ENCODE measurements at regions not wholly inside any gene's neighbourhood (a gene's known extent, or its start where the extent isn't known, plus 50 kb on each side); places are given as distances from the start of the nearest gene placed in this dataset.

- Histone ChIP-seq H3K9me2 (ENCODE audit: low read depth, low read length) (no peaks in the 10 kb centered on the region), H3K4me3 (ENCODE audit: low read depth, low read length, poor library complexity, severe bottlenecking) (no peak overlapping the region), H3K9me3 (ENCODE audit: low read length) (no peaks in the 10 kb centered on the region), H3K9ac (ENCODE audit: low read length) (no peak overlapping the region), H3K4me2 (ENCODE audit: low read length) (no peak overlapping the region), H3K27ac (ENCODE audit: low read depth, low read length, poor library complexity, severe bottlenecking) (no peak overlapping the region), H3K79me2 (ENCODE audit: insufficient read depth, low read length) (no peaks in the 10 kb centered on the region), H3K36me3 (ENCODE audit: insufficient read depth, low read length) (no peaks in the 10 kb centered on the region), H4K20me1 (ENCODE audit: insufficient read depth, low read length) (no peaks in the 10 kb centered on the region), H3K4me1 (ENCODE audit: insufficient read depth, low read length, severe bottlenecking) (peaks cover 3% of the 10 kb centered on the region), H3F3A (ENCODE audit: insufficient read depth, low read length) (no peaks in the 10 kb centered on the region), H2AFZ (ENCODE audit: low read length) (no peak overlapping the region), H3K27me3 (ENCODE audit: insufficient read depth, low read length) (no peaks in the 10 kb centered on the region)
- no peak for TF ChIP-seq CTCF (IDR thresholded peaks at IDR 0.05; ENCODE audit: low read length)
- TF ChIP-seq EZH2 (IDR thresholded peaks at IDR 0.05; ENCODE audit: borderline replicate concordance, low read length): no peak
Measured at GRCh38 chr15:69813881-69814280, 283.8 kb downstream of the TLE3 start.

- H3K27me3 ChIP-seq (ENCODE audit: insufficient read depth, low read length): no peaks in the 10 kb centered on the region
- no peak overlapping the region for H2AFZ ChIP-seq (ENCODE audit: low read length)
- no peak overlapping the region for H3K4me3 ChIP-seq (ENCODE audit: low read depth, low read length, poor library complexity, severe bottlenecking)
- TF ChIP-seq CTCF (IDR thresholded peaks at IDR 0.05; ENCODE audit: low read length): no peak
- no peak for TF ChIP-seq EZH2 (IDR thresholded peaks at IDR 0.05; ENCODE audit: borderline replicate concordance, low read length)
- H4K20me1 ChIP-seq (ENCODE audit: insufficient read depth, low read length): no peaks in the 10 kb centered on the region
- H3K79me2 ChIP-seq (ENCODE audit: insufficient read depth, low read length): no peaks in the 10 kb centered on the region
- no peaks in the 10 kb centered on the region for H3K9me2 ChIP-seq (ENCODE audit: low read depth, low read length)
- no peak overlapping the region for H3K9ac ChIP-seq (ENCODE audit: low read length)
- H3K4me1 ChIP-seq (ENCODE audit: insufficient read depth, low read length, severe bottlenecking): peaks cover 3% of the 10 kb centered on the region
- no peak overlapping the region for H3K27ac ChIP-seq (ENCODE audit: low read depth, low read length, poor library complexity, severe bottlenecking)
- H3K4me2 ChIP-seq (ENCODE audit: low read length): no peak overlapping the region
- no peaks in the 10 kb centered on the region for H3F3A ChIP-seq (ENCODE audit: insufficient read depth, low read length)
- H3K36me3 ChIP-seq (ENCODE audit: insufficient read depth, low read length): no peaks in the 10 kb centered on the region
- no peaks in the 10 kb centered on the region for H3K9me3 ChIP-seq (ENCODE audit: low read length)
Measured at GRCh38 chr15:69814932-69815331, 282.8 kb downstream of the TLE3 start.

GRCh38 chr15:69815793-69816192 lies 281.9 kb downstream of the TLE3 start:
- Histone ChIP-seq H3K4me3 (ENCODE audit: low read depth, low read length, poor library complexity, severe bottlenecking) (no peak overlapping the region), H3K27me3 (ENCODE audit: insufficient read depth, low read length) (no peaks in the 10 kb centered on the region), H3K9me3 (ENCODE audit: low read length) (no peaks in the 10 kb centered on the region), H3K4me2 (ENCODE audit: low read length) (no peak overlapping the region), H2AFZ (ENCODE audit: low read length) (no peak overlapping the region), H3F3A (ENCODE audit: insufficient read depth, low read length) (no peaks in the 10 kb centered on the region), H3K79me2 (ENCODE audit: insufficient read depth, low read length) (no peaks in the 10 kb centered on the region), H3K36me3 (ENCODE audit: insufficient read depth, low read length) (no peaks in the 10 kb centered on the region), H3K4me1 (ENCODE audit: insufficient read depth, low read length, severe bottlenecking) (peaks cover 3% of the 10 kb centered on the region), H3K27ac (ENCODE audit: low read depth, low read length, poor library complexity, severe bottlenecking) (no peak overlapping the region), H4K20me1 (ENCODE audit: insufficient read depth, low read length) (no peaks in the 10 kb centered on the region), H3K9me2 (ENCODE audit: low read depth, low read length) (no peaks in the 10 kb centered on the region), H3K9ac (ENCODE audit: low read length) (no peak overlapping the region)
- no peak for TF ChIP-seq CTCF (IDR thresholded peaks at IDR 0.05; ENCODE audit: low read length)
- no peak for TF ChIP-seq EZH2 (IDR thresholded peaks at IDR 0.05; ENCODE audit: borderline replicate concordance, low read length)
